Superior temporal gyrus (tissue), 1 donor: ENCODE measurements at regions not wholly inside any gene's neighbourhood (a gene's known extent, or its start where the extent isn't known, plus 50 kb on each side); places are given as distances from the start of the nearest gene placed in this dataset.

Source experiments
- DNase-seq: peaks from one replicate; pipeline ENCODE4 v3.0.0-alpha.2; 2016; ENCODE audit errors: extremely low spot score

- DNase-seq: no peak
These were observed 167.0 kb upstream of the HAAO start for GRCh38 chr2:42959234-42960001.

DNA sequence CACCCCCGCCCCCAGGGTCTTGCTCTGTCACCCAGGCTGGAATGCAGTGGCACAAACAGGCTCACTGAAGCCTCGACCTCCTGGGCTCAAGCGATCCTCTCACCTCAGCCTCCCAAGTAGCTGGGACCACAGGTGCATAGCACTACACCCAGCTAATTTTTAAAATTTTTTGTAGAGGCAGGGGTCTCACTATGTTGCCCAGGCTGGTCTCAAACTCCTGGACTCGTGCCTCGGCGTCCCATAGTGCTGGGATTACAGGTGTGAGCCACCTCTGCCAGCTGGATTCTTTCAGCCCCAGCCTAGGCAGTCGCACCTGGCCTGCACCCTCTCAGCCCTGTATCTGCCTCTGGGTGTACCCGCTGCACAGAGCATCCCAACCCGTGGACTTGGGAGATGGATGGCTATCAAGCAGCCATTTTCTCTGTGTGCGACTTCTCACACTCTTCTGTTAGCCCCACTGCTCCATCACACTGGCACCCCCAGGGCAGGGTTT, 166.4 kb upstream of the HAAO start:
- no peak for DNase-seq

DNA sequence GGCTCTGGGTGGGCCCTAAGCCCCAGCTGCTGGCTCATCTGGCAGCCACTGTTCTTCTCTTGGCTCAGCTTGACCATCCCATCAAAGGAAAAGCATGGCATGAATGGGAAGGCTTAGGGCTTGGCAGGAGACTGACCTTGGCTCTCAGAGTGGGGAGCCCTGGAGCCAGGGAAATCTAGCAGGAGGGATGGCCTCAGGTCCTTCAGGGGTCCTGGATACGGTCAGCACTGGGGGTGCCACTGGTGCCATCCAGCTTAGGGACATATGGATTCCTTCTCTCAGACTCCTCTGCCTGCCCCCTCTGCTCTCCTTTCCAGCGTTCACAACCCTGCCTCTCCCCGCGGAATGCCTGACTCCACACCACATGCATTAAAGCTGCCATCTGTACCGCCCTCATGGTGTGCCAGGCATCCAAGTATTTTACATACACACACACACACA, 165.5 kb upstream of the HAAO start:
- DNase-seq: no peak

DNA sequence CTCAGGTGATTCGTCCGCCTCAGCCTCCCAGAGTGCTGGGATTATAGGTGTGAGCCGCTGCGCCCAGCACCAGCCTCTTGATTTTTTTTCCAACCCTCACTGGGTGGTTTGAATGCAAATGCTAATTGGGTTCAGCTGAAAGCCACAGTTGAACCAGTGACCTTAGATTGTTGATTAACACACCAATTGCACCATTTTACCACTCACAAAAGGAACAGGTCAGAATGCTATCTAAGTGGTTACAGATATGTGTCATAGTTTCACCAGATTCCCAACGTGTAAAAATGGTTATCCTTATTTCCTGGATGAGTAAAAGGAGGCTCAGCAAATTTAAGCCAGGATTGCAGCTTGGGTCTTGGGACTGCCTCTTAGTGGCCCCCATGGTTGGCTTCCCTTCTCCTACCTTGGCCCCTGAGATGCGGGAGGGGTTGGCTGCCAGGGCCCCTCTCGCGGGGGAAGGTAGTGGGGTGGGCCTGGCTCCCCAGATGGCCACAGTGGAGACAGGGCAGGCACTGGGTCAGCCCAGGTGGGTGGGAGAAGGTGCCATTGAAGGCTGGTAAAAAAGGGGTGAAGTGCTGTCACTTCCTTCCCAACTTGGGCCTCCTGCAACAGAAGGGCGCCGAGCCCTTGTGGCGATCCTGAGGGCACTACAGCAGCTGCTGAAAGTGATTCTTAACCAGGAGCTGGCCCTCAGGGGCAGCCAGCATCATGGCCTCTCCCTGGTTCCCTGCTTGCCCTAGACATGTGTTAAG, 164.9 kb upstream of the HAAO start:
- no peak for DNase-seq

GRCh38 chr2:42954227-42954962, 162.0 kb upstream of the HAAO start:
- no peak for DNase-seq

DNA sequence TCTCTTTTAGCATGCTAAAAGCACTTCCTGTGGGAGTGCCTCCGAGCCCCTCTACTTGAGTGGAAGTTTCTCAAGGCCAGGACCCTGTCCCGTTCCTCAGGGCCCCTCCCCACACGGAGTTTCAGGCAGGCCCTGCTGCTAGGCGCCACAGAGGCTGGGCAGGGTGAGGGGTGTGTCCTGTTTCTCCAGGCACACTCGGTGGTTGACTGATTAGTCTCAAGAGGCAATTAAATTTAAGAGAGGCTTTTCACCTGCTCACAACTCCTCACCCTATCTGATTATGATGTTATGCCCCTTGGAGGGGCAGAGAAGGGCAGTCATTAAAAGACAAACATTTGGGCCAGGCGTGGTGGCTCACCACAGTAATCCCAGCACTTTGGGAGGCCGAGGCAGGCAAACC, 160.8 kb upstream of the HAAO start:
- DNase-seq: no peak

- DNase-seq: no peak
These were observed 159.0 kb upstream of the HAAO start for GRCh38 chr2:42951263-42951938.

DNA sequence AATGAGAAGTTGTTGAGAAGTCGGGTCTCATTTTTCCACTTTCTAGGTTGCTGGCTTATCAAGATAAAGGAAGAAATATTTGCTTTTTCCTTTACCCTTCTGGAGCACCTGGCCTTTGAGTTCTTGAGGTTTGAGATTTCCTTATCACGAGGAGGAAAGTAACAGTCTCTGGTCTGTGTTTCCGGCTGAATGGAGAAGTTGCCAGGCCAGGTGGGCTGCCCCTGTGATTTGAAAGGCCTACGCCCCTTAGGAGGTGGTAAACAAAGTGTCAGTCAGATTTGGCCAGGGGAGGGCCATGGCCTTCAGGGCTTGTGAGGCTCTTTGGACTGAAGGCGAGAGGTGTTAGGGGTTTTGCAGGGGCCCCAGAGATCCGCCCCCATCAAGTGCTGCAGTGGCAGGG, 156.7 kb upstream of the HAAO start:
- DNase-seq: no peak

GRCh38 chr2:42947809-42948600, 155.6 kb upstream of the HAAO start:
- no peak for DNase-seq

- no peak for DNase-seq
These were observed 152.5 kb upstream of the HAAO start for GRCh38 chr2:42944779-42945415.

DNA sequence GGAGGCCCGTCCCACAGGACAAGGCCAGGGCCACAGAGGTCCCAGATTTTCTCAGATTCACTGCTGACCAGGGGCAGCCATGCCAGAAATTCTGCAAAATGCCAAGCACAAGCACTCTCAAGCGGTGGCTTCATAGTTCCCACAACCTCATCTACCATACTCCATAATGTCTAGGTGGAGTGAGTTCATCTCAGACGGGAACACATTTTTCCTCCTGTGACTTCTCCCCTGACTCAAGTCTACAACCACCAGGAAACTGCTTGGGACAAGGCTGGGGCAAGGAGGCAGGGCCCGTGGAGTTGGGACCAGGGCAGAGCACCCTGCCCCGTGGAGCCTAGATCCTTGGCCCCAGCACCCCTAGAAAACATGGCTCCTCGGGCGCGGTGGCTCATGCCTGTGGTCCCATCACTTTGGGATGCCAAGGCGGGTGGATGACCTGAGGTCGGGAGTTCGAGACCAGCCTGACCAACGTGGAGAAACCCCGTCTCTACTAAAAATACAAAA, 150.7 kb upstream of the HAAO start:
- DNase-seq: no peak

- no peak for DNase-seq
These were observed 150.0 kb upstream of the HAAO start for GRCh38 chr2:42942214-42942989.

GRCh38 chr2:42941633-42942176, 149.3 kb upstream of the HAAO start:
- no peak for DNase-seq

- DNase-seq: no peak
These were observed 147.2 kb upstream of the HAAO start for GRCh38 chr2:42939411-42940206.

DNA sequence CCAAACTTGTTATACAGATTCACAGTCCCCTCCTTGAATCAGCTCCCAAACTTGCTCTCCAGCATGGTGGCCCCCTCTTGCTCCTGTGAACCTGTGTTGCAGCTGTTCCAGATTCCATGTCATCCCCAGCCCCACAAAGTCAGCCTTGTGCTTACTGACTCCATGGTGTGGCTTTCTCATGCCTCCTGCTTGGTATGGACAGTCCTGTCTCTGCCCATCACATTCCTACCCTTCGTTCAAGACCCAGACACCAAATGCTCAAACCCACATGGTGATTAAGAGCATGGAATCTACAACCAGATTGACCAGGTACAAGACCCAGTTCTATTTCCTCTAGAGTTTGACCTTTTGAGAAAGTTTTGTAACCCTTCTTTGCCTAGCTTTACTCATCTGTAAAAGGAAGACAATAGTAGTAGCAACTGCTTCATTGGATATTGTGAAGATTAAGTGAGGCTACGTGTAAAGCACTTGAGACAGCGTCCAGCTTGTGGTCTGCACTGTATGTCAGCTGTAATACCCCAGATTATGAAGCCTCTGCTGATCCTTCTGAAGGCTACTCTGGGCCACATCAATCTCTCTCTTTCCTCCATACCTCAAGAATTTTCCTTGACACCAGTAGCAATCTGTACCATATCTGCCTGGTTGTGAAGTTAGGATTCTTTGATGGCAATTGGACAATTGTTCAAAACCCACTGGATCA, 146.4 kb upstream of the HAAO start:
- no peak for DNase-seq

DNA sequence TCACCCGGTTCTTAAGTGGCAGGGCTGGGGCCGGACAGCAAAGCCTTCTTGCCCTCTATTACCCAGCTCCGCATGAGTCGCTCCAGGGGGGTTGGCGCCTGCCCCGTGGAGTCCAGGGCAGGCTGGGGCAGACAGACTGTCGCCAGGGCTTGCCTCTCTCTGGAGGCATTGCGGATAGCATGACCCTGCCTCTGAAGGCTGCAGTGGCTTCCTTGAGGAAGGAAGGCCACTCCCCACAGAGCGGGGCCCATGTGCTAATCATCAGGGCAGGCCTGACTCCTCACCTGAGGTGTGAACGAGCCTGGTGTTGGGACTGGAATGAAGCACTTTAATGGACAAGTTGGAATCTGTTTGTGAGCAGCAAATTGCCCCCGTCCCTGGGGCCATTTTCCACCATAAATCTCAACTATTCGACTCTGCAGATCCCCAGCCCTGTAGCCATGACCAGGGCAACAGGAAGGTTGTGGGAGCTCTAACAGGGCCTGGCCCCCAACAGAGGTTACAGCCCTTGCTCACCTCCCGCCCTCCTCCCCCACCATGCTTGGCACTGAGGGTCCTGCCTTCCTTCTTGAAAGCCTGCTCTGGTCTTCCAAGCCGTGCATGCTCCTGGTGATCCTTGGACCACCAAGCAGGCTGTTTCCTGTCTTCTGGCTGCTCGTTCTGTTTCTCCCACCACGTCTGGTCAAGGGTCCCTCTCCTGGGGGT, 144.9 kb upstream of the HAAO start:
- DNase-seq: no peak
